Mucosa of descending colon (tissue), 3 donors: ENCODE measurements at regions not wholly inside any gene's neighbourhood (a gene's known extent, or its start where the extent isn't known, plus 50 kb on each side); places are given as distances from the start of the nearest gene placed in this dataset.

Source experiments
- ATAC-seq: fragments of 200-7000 bp; cut with Tn5 transposase; one replicate; pipeline ENCODE4 v1.9.1; 2020; ENCODE audit warnings: mild to moderate bottlenecking, moderate library complexity
- DNase-seq, 3 donors: peaks; one replicate each; pipeline ENCODE4 v3.0.0-alpha.2; 2020
- H3K36me3 ChIP-seq: fragments of 200-600 bp; one replicate; pipeline ENCODE4 v1.8.0; 2021; ENCODE audit warnings: low read depth, mild to moderate bottlenecking
- H3K4me1 ChIP-seq: fragments of 200-600 bp; one replicate; pipeline ENCODE4 v1.8.0; 2021; ENCODE audit warnings: low read depth, mild to moderate bottlenecking
- H3K4me3 ChIP-seq: fragments of 200-600 bp; one replicate; pipeline ENCODE4 v1.8.0; 2021; ENCODE audit warnings: mild to moderate bottlenecking
- H3K9me3 ChIP-seq: fragments of 200-600 bp; one replicate; pipeline ENCODE4 v1.8.0; 2021; ENCODE audit warnings: mild to moderate bottlenecking
- intact Hi-C, 2 donors: fragments of 100-400 bp; cut with DNase I in 1 of 2; cut with micrococcal nuclease in 1 of 2; formaldehyde crosslinking; loops; one replicate each; pipeline versions ENCODE4 v1.11.0 to v1.11.1; 2022; cut with DNase I, micrococcal nuclease
- TF ChIP-seq, protein P1 (sequence below): fragments of 200-600 bp; IDR thresholded peaks from one replicate; pipeline ENCODE4 v1.8.0; 2022; ENCODE audit warnings: antibody characterized with exemption, mild to moderate bottlenecking
- donor health status: DM: no; HTN: no; CAD: no; lungs with moderate emphysema.
- donor health status: DM: no; HTN: no; CAD: no.
- donor health status: DM: no; HTN: yes; CAD: no.

GRCh38 chr22:47784991-47785390, 1022.5 kb downstream of the TBC1D22A start:
- Histone ChIP-seq H3K36me3 (no peaks in the 10 kb centered on the region), H3K4me3 (no peak overlapping the region), H3K4me1 (no peaks in the 10 kb centered on the region), H3K9me3 (no peaks in the 10 kb centered on the region)
- ATAC-seq (no peak), DNase-seq (no peak)
- TF ChIP-seq, protein P1, sequence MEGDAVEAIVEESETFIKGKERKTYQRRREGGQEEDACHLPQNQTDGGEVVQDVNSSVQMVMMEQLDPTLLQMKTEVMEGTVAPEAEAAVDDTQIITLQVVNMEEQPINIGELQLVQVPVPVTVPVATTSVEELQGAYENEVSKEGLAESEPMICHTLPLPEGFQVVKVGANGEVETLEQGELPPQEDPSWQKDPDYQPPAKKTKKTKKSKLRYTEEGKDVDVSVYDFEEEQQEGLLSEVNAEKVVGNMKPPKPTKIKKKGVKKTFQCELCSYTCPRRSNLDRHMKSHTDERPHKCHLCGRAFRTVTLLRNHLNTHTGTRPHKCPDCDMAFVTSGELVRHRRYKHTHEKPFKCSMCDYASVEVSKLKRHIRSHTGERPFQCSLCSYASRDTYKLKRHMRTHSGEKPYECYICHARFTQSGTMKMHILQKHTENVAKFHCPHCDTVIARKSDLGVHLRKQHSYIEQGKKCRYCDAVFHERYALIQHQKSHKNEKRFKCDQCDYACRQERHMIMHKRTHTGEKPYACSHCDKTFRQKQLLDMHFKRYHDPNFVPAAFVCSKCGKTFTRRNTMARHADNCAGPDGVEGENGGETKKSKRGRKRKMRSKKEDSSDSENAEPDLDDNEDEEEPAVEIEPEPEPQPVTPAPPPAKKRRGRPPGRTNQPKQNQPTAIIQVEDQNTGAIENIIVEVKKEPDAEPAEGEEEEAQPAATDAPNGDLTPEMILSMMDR, result no peak
- intact Hi-C loops, result no loop called here

DNA sequence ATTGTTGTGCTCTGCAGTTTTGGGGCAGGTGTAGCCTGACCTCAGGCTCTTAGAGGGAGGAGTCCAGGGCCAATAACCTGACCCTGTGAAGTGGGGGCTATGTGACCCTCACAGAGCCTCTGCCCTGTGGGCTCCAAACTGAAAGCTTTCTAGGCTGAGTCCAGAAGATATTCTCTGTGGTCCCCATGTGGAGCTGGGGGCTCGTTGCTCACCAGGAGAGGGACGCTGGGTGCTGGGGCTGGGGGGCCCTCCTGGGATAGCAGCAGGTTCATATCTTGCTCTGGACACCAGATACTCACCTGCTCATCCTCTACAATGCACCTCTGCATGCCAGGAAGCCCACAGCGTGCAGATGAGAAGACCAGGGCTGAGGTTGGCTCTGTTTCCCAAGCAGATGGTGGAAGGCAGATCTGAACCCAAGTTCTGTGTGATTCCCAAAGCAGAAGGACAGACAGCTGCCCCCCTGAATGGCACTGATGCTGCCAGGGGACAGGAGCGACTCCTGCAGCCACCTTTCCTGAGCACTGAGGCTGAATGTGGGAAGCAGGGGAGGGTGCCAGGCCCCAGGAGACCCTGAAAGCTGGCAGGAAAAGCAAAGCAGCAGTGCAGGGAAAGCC, 1022.0 kb downstream of the TBC1D22A start:
- Histone ChIP-seq H3K4me3 (no peak overlapping the region), H3K4me1 (no peaks in the 10 kb centered on the region), H3K36me3 (no peaks in the 10 kb centered on the region), H3K9me3 (no peaks in the 10 kb centered on the region)
- no peak for ATAC-seq
- TF ChIP-seq, protein P1, result no peak
- intact Hi-C loops, result no loop called here
- no peak for DNase-seq

- TF ChIP-seq, protein P1, result no peak
- Histone ChIP-seq H3K4me1 (no peaks in the 10 kb centered on the region), H3K4me3 (no peak overlapping the region), H3K9me3 (no peaks in the 10 kb centered on the region), H3K36me3 (no peaks in the 10 kb centered on the region)
- ATAC-seq (no peak), DNase-seq (no peak)
- intact Hi-C loops, result no loop called here
Measured at GRCh38 chr22:47783433-47784366, 1021.2 kb downstream of the TBC1D22A start.

DNA sequence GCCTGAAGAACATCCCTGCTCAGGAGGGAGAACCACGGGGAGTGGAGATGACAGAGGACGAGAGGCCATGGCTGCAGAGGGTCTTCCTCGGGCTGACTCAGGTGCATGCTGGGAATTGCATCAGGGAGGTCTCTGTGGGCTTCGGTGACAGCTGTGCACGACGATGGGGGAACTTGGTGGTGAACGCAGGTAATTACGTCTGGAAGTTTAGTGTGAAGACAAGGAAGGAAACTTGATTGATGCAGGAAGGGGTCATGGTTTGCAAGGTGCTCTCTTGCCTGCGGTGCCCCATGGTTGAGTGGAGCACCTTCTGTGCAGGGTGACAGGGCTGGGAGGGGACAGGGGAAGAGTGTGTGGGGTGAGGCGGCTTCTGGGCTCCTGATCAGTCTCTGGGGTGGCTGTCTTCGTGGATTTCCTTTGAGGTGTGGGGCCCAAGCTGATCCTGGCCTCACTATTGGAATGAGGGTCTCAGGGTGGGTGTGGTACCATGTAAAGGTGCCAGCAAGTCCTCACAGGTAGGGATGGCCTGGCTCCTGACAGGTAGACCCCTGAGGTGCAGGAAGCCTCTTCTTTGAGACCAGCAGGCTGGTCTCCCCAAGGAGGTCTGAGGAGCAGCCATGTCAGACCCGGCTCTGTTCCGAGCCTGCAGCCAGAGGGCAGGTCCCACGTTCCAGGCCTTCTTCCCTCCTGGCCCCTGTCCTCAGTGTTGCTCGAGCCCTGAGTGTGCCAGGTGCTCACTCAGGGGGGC, 1020.1 kb downstream of the TBC1D22A start:
- no peak overlapping the region for H3K4me3 ChIP-seq
- H3K9me3 ChIP-seq, result no peaks in the 10 kb centered on the region
- TF ChIP-seq, protein P1, result no peak
- no peaks in the 10 kb centered on the region for H3K36me3 ChIP-seq
- H3K4me1 ChIP-seq, result no peaks in the 10 kb centered on the region
- no peak for ATAC-seq
- no peak for DNase-seq
- intact Hi-C loops, result no loop called here

- no peak for ATAC-seq
- no peak for DNase-seq
- Histone ChIP-seq H3K9me3 (no peaks in the 10 kb centered on the region), H3K4me1 (no peaks in the 10 kb centered on the region), H3K4me3 (no peak overlapping the region), H3K36me3 (no peaks in the 10 kb centered on the region)
- intact Hi-C loops, result no loop called here
- TF ChIP-seq, protein P1, result no peak
Measured at GRCh38 chr22:47781427-47782111, 1019.1 kb downstream of the TBC1D22A start.
